B cell (primary cell): ENCODE measurements at regions not wholly inside any gene's neighbourhood (a gene's known extent, or its start where the extent isn't known, plus 50 kb on each side); places are given as distances from the start of the nearest gene placed in this dataset.

Experiments used
- CTCF ChIP-seq: fragments of 200-600 bp; IDR thresholded peaks from one replicate; pipeline ENCODE4 v1.8.0; 2022; ENCODE audit warnings: antibody characterized with exemption, mild to moderate bottlenecking
- EZH2 ChIP-seq: IDR thresholded peaks from 2 replicates; pipeline ENCODE4 v1.6.1; 2012; ENCODE audit warnings: borderline replicate concordance, low read depth, mild to moderate bottlenecking, moderate library complexity, low read length; ENCODE audit not compliant: insufficient read depth, poor library complexity, severe bottlenecking

GRCh38 chr16:13798211-13798610 lies 121.7 kb upstream of the ERCC4 start:
- no peak for TF ChIP-seq CTCF
- TF ChIP-seq EZH2, result no peak
